ENCODE measurements at regions not wholly inside any gene's neighbourhood (a gene's known extent, or its start where the extent isn't known, plus 50 kb on each side); places are given as distances from the start of the nearest gene placed in this dataset.

DNA sequence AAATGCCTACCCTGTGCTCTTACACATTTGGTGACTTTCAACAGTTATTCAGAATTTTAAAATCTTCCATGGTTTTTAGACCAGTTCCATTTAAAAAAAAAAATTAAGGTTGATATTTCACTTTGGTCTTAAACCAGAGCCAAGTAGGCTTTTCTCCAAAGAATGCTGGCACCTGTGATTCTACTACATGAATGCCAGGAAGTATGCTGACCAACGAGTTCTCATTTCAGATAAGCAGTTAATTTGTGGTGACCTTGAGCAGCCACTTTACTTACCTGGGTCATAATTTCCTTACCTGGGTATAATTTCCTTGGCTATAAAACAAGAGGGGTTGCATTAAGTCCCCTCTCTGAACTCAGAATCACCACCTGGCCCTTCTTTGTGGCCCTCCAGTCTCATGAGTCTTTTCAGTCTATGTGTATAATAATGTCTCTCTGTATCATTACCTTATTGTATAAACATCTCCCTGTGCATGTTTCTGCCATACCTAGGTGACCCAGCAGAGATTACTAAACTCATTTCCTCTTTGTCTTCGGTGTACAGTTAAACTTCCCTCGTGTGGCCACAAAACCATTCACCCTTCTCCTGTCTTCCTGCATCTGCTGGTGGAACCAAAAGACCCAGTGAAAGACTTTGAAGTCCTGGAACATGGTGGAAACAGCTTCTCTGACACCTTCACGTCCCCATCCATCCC is 139.1 kb upstream of the DPT start:
- no peak for DNase-seq (ENCODE audit: low spot score)

DNA sequence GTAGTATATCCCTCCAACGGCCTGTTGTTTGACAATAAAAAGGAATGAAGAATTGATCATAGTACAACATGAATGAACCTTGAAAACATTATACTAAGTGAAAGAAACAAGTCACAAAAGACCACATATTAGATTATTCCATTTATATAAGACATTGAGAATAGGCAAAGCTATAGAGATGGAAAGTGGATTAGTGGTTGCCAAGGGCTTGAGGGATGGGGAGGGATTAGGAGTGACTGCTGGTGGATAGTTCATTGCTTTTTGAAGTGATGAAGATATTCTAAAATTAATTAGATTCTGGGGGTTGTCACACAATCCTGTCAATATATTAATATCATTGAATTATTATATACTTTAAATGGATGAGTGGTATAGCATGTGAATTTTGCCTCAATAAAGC is 142.5 kb upstream of the DPT start:
- DNase-seq (ENCODE audit: low spot score) = no peak

DNA sequence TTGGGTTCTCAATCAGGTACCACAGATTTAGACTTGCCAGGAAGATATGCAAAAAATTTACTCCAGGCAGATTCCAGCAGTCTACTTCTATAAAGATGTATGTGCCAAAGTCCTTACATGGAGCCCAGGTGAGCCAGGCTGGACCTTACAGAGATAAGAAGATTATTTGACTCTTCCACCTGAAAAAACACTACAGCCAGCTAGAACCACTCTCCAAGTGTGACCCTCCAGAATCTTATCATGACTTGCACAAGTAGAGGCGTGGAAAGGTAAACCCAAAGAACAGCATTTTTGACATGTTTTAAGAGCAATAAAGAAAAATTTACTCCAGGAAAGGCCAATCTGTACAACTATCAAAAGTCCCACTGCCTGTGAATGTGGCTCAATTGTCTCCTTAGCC is 146.8 kb upstream of the DPT start:
- no peak for DNase-seq (ENCODE audit: low spot score)

DNA sequence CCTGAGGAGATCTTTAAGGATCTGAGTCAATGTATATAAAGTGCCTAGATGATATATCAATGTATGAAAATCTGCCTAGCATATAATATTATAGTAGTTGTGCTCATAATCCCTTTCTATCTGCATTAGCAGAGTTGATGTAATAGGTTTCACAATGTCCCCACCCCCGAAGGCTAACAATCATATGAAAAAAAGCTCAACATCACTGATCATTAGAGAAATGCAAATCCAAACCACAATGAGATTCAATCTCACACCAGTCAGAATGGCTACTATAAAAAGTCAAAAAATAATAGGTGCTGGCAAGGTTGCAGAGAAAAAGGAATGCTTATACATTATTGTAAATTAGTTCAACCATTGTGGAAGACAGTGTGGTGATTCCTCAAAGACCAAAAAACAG is 147.8 kb upstream of the DPT start:
- no peak for DNase-seq (ENCODE audit: low spot score)

DNA sequence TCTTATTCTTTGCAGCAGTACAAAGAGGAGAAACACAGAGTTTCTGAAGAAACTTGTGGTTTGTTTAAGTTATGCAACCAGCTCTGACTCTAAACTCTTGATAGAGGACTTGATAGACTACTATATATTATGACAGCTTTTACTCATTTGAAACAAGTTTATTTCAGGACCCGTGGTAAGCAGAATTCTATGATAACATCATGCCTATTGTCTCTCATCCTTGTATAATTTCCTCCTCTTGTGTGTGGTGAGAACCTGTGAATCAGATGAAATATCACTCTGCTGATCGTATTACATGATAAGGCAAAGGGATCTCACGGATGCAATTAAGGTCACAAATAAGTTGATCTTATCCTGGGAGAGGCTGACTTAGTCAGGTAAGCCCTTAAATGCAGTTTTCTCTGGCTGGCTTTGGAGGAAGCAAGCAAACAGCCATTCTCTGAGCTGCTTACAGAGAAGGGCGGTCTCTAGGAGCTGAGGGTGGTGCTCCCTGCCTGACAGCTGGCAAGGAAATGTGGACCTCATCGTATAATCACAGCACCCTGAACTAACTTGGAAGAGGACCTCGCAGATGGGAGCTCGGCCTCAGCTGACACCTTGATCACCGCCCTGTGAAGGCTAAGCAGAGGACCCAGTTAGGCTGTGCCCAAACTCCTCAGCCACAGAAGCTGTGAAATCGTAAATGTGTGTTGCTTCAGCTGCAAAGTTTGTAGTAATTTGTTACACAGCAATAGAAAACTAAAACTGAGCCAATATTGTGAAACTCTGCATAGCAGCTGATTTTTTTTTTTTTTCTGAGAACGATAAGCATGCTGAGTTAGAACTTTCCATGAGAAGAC is 151.1 kb upstream of the DPT start:
- DNase-seq (ENCODE audit: low spot score) = no peak

DNA sequence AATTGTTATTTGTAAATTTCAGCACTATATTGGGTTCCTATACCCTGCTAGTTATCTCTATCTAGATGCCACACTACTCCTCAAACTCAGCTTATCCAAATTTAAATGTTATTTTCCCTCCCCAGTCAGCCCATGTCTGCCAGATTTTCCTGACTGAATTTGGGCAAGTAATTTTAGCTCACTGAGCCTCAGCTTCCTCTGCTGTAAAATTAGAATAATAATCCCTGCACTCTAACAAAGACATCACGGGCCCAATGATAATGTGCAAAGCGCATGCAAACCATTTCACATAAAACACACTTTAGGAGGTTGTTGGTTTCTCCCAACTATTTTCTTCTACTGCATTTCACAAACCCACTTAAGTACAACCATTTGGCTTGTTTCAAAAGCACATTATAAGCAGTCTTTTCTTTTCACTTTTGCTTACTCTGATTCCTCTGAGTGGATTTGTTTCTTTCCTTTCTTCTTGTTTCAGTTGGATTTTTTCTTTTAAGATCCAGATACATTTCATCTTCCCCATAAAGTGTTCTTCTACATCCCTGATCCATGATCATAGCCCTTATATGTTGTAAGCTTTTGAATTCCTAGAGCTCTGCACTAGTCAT is 152.8 kb upstream of the DPT start:
- DNase-seq (ENCODE audit: low spot score) = no peak

DNA sequence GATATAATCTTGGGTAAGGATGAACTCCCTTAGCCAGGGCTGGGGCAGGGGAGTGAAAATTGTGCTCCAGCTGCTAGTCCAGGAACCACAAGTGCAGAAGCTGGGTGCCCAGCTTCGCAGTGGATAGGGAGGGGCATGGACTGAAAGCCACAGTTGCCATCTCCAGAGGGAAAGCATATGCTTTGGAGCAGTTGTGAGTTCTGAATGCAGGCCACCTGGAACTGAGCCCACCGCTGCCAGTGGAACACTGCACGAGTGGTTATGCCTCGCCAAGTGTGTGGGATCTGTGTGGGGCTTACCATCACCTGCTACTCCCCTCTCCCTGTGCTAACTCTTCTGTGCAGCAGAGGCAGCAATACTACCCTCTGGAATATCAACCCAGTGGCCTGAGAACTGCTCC is 158.4 kb upstream of the DPT start:
- DNase-seq (ENCODE audit: low spot score) = no peak

DNA sequence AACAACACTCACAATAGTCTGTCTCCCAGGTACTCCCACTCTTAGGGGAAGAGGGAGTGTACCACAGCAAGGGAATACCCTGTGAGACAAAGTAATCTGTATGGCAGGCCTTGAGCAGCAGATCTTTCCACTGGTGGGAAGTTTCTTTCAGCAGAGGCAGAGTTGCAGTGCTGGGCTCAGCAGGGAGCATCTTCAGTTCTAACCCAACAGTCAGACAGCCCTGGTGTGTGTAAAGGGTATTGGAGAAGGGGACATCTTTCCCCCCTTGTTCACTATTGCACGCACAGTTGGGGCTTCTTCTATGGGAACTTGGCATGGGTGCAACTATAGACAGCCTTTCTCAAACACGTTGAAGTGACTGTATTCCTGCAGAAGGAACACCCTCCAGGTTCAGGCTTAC is 159.4 kb upstream of the DPT start:
- DNase-seq (ENCODE audit: low spot score) = no peak

DNA sequence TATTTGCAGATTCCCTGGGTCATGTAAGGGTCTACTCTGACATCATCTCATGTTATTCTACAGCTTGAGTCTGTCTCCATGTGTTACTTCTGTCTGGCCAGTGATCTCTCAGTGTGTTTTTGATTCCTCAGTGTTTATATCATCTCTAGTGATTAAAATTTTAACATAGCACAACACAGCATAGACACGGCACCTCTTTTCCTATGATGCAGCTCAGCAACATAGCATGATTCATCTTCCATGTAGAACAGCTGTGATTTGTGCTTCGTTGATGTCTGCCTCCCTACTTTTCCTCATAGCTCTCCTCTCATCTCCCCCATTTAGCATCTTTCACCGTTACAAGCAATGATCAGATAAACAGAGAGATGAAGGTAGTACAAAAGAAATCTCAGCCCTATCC is 163.9 kb upstream of the DPT start:
- DNase-seq (ENCODE audit: low spot score) = no peak

DNA sequence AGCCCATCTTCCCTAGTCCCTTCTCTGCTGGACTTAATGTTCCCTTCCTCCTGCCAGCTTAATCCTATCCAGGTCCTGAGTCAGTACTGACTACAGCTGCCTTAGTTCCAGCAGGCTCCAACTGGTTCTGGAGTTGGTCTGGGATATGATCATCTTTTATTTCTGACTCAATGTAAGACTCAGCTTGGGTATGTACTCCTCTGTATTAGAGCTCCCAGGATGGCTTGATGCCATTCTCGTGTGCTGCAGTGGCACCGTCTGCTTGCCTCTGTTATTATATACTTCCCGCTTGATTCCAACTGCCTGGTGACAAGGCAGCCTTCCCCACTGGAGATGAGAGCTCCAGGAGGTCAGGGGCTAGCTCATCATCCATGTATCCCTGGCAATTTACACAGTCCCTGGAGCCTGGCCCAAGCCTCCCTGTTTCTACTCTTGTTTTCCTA is 164.4 kb upstream of the DPT start:
- no peak for DNase-seq (ENCODE audit: low spot score)

DNA sequence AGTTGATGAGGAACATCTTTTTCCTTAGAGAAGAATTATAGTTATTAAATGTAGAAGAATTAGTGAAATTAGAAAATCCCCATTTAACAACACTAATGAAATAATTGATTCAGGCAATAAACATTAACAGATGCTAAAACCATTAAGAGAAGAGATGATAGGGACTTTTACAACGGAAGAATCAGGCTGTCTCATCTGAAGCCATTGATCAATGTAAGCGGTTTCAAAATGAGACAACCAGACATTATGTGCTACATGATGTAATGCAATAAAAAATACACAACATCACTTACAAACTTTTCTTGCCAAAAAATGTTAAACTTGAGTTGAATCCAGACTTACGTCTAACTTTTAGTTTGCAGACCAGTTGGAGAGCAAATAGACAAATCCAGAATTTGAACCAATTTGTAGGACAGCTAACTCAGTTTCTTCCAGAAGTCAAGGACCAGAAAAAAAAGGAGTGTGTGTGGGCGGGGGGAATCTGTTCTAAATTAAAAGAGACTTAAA is 165.4 kb upstream of the DPT start:
- no peak for DNase-seq (ENCODE audit: low spot score)

DNA sequence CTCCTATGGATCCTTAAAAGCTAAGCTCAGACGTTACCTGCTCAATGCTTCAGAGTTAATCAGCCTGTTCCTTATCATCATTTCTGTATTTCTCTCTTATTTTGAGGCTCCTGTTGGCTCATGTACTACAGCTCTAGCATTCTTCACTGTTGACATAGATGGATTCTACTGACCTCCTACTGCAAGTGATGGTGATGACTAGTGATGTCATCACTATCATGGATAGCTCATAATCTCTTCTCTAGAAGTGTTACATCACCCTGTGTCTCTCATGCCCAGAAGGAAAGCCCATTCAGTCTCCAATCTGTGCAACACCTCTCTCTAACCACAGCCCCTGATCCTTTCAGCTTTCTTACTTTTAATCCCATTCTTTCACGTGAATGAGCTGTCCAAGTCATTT is 168.2 kb upstream of the DPT start:
- DNase-seq (ENCODE audit: low spot score) = no peak

DNA sequence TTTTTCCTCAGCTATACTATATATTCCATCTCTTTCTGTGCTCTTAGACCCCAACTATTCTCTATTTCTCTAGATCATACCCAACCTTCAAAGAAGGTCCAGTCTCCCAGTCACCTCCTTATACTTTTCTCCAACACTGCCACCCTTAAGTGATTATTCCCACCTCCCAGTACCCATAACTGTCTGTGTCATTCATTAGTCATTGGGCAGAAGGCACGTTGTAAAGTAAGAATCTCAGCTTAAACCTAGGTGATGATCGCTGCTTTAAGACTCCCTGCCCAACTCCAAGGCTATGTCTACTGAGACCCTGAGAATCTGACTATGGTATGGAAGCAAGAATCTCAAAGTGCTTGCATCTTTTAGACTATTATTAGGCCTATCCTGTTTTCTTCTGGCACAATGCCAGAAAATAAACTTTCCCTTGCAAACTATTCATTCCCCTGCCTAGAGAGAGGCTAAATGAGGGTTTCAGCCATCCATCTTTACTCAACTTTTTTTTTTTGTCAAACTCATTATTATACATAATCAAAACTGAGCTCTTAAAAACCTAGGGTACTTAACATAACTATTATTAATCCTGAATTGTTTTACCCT is 174.3 kb upstream of the DPT start:
- DNase-seq (ENCODE audit: low spot score) = no peak

DNA sequence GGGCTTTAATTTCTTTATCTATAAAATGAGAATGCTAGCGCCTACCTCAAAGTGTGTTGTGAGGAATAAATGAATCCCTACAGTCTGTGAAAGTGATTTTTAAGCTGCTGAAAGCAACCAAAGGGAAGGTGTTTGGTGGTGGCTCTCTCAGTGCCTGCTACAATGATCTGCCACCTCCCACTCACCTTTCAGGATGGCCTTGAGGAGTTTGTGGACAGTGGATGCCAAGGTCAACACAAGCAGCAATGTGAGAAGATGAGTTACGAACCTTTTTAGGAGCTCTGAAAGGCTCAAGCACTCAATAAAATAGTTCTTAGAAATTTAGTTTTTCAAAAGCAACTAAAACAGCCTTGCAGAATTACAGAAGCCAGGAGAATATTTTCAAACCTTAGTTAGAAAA is 176.6 kb upstream of the DPT start:
- no peak for DNase-seq (ENCODE audit: low spot score)

DNA sequence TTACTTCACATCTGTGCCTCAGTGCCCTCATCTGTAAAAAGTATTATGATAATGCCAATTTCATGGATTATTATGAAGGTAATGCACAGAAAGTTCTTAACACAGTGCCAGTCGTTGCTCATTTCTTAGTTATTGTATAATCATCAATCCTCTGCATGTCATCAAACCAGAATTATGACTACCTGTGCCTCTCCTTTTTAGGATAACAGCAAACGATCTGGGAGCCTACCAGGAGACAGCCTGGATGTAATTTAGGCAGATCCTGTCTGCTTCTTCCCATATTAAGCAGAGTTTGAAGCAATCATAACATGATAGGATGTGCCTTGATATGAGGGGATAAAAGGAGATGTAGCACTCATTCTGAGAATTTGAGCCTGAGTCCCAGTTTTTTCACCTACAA is 177.4 kb upstream of the DPT start:
- DNase-seq (ENCODE audit: low spot score) = no peak

DNA sequence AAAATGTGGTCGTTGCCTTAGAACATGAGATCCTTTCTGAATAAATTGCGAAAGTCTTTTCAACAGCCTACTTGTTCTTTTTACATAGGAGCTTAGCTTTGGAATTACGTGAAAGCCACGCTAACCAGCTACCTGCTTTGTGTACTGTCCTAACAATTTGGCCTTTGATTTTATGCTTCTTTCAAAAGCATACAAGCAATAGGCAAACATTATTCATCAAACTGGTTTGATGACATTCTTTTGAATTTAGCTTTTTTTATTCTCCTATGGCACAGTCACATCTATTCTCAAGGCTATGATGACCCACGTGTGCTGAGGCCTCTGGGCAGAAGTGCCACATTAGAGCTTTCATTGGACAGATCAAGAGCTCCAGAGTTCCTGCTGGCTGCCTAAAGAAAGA is 178.0 kb upstream of the DPT start:
- no peak for DNase-seq (ENCODE audit: low spot score)

DNA sequence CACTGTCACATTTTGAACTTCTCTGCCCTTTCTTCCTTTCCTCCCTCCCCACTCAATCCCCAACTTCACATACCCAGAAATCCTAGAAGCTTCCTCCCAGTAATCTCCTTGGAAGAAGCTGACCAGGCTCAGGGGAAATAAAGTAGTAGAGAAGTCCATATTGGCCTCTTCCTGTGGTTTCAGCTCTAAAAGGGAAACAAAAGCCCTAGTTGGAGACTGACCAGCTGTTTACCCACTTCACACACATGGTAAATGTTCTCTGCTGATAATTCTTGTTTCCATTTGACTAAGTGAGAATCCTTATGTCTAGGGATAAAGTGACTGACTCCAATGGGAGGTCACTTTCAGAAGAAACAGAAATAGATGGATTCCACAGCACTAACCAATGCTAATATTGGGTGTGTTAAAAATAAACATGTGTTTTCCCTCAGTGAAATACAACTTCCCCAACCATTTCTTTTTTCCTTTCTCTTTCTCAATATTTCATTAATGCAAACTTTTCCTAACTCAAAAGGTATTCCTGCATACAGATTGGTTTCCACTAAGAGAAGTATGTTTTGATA is 178.9 kb upstream of the DPT start:
- no peak for DNase-seq (ENCODE audit: low spot score)

DNA sequence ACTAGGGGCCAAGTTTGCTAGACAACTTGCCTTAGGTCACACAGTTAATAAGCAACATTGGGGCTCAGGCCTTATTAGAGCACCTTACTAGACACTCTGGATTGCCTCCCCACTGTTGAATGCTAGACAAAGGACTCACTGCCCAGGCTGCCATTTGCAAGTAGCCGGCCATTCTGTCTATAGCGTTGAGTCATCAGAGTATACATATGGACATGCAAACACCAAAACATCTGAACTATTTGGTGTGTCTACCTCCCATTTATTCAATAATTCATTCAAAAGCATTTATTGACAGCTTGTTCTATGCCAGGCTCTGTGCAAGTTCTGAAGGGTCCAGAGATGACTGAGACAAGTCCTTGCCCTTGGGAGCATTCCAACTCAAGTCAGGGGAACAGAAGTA is 181.4 kb upstream of the DPT start:
- no peak for DNase-seq (ENCODE audit: low spot score)

DNA sequence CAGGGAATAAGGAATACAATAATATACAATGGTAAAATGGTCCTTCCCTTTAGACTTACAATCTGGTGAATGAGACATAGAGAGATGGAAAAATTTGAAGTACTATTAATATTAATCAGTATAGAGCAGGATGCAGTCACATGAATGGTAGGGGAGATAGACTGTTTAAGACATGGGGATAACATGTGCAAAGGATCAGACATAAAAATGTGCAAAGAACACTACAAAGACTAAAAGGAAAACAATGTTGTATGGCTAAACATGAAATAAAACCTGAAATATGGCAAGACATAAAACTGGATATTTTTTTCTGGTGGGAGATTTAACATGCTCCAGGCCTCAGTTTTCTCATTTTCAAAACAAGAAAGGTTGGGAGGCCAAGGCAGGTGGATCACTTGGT is 182.4 kb upstream of the DPT start:
- no peak for DNase-seq (ENCODE audit: low spot score)

DNA sequence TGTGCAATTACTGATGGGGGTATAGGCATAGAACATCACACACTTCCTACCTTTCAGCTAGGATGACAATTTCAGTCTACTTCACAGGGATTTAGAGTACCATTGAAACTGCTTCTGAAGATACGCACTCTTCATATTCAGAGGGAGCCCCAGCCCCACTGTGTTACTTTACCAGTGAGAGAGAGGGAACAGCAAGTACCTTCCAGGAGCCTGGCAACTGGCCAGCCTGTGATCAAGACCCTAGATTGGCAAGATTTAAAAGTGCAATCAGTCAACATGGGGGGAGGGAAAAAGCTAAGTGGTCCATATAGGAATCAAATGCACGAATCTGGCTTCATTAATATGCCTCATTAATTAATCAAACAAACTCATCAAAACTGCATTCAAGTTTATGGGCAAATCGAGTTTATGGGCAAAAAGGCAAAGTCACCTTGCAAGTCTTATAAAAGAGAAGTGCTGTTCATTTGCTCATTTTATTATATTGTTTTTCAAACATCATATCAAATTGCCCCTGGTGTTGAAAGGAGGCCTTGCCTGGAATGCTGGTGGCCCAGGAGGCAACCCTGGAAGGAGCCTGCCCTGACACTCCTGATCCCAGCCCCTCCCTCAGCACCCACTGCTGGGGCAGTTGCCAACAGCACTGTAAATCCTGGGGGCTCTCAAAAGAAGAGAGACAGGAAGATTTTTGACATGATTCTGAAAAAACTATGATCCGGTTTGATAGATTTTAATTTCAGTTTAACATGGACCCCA is 184.9 kb upstream of the DPT start:
- no peak for DNase-seq (ENCODE audit: low spot score)

DNA sequence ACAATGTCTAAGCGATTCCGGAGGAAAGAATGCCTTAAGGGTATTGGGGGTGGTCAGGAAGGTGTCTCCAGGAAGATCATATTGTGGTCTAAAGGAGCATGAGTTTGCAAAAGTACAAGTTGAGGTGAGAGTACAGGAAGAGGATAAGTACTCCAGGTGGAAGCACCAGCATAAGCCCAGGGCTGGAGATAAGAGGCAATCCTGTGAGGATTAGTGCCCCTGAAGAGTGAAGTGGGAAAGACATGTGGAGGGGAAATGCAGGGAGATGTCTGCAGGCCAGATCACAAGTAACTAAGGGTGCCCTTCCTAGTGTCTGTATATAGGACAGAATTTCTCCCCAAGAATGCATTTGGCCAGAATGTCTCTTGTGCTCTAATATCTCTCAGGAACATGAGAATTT is 188.3 kb upstream of the DPT start:
- DNase-seq (ENCODE audit: low spot score) = no peak

DNA sequence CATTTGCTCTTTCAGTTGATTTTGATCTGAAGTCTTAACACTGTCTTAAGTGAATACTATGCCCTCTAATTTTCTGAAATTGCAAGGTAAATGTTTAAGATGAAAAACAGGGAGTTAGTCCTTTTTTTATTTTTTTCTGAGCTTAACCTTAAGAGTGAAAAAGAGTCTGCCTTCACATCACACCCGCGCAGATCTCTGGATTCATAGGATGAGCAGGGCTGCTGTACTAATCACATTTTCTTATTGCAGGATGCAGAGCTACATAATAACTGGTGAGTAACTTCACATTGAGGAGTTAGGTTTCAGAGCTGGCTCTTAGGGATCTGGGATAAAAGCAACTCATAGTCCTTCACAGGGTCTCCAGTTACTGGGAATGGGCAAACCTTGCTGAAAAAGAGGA is 188.7 kb upstream of the ATP1B1 start:
- DNase-seq (ENCODE audit: low spot score) = no peak

Measured in A172 (cell line).